ENCODE measurements at regions not wholly inside any gene's neighbourhood (a gene's known extent, or its start where the extent isn't known, plus 50 kb on each side); places are given as distances from the start of the nearest gene placed in this dataset.
"Not testable (repeated sequence)": the region's sequence is repeated elsewhere in the genome, so short reads cannot be mapped to it uniquely, and the experiment has no call there.

DNA sequence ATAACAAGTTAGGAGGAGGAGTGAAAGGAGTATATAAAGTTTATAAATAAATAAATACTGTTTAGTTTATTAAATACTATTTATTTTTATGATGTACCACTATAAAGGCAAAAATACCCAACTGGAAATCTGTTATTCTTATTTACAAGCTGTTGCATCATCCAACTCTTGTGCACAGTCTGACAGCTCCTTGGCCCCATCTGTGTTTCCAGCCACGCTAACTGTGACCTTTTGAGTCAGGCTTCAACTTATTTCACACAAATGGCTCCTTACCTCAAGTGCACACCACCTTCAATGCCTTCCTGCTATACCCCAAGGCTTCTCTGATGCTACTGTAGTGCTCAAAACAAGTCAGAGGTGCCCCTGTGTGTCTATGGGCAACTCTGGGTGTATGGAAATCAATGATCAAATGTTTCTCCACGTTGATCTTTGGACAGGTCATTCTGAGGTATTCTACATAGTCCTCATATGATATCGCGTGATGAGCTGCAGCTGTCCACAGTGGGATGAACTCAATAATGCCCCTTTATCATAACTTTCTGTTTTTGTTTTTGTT, 303.2 kb upstream of the GRAMD2B start:
- intact Hi-C loops (cut with micrococcal nuclease), result no loop called here
- Histone ChIP-seq H3K9me3 (ENCODE audit: control insufficient read depth in 2 of 3, low read length in 3 of 3) (no peaks in the 10 kb centered on the region), H3K27ac (ENCODE audit: low read depth, low read length) (no peak overlapping the region), H3K4me3 (ENCODE audit: low read length) (no peak overlapping the region), H3K27me3 (ENCODE audit: control insufficient read depth in 2 of 2, insufficient read depth in 2 of 2, low read length in 2 of 2) (no peaks in the 10 kb centered on the region), H3K4me1 (ENCODE audit: control insufficient read depth in 2 of 2, insufficient read depth in 2 of 2, low read length in 2 of 2) (no peaks in the 10 kb centered on the region), H3K36me3 (ENCODE audit: control insufficient read depth in 2 of 3, insufficient read depth in 3 of 3, low read length in 3 of 3) (no peaks in the 10 kb centered on the region)
- H3K36me3 Mint-ChIP-seq, result no peaks in the 10 kb centered on the region
- no peak for ATAC-seq
- ChIA-PET CTCF (no interaction called here), POLR2A (no interaction called here)
- peaks cover 0 to 12% (median 3%) of the 10 kb centered on the region in 11 donors for H3K9me3 Mint-ChIP-seq
- no peak overlapping the region for H3K4me3 Mint-ChIP-seq
- no peak for DNase-seq
- no peaks in the 10 kb centered on the region for H3K4me1 Mint-ChIP-seq
- H3K27me3 Mint-ChIP-seq, result no peaks in the 10 kb centered on the region
- H3K27ac Mint-ChIP-seq, result no peak overlapping the region

DNA sequence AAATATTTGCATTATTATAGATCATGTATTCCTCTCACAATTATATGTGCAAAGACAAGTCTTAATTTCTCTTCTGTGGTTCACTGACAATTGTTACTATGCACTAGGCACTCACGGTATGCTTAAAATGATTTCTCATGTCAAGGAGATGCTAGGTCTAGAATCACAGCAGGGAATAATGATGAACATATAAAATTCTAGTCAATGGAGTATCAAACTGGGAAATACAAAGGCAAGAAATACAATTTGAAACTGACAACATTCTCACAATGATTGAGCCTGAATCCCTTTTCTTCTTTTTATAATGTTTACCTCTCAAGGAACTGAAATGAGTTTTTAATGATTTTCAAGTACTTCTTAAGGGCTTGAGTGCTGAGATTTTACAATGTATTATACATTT, 302.3 kb upstream of the GRAMD2B start:
- Mint-ChIP-seq H3K9me3 (peaks cover 0 to 12% (median 2%) of the 10 kb centered on the region in 11 donors), H3K4me3 (no peak overlapping the region), H3K27me3 (no peaks in the 10 kb centered on the region), H3K4me1 (no peaks in the 10 kb centered on the region), H3K36me3 (no peaks in the 10 kb centered on the region), H3K27ac (no peak overlapping the region)
- H3K4me3 ChIP-seq (ENCODE audit: low read length), result no peak overlapping the region
- ATAC-seq, result no peak
- intact Hi-C loops (cut with micrococcal nuclease), result no loop called here
- H3K36me3 ChIP-seq (ENCODE audit: control insufficient read depth in 2 of 3, insufficient read depth in 3 of 3, low read length in 3 of 3), result no peaks in the 10 kb centered on the region
- DNase-seq, result no peak
- H3K27ac ChIP-seq (ENCODE audit: low read depth, low read length), result no peak overlapping the region
- ChIA-PET POLR2A (no interaction called here), CTCF (no interaction called here)
- H3K9me3 ChIP-seq (ENCODE audit: control insufficient read depth in 2 of 3, low read length in 3 of 3), result no peaks in the 10 kb centered on the region
- no peaks in the 10 kb centered on the region for H3K27me3 ChIP-seq (ENCODE audit: control insufficient read depth in 2 of 2, insufficient read depth in 2 of 2, low read length in 2 of 2)
- H3K4me1 ChIP-seq (ENCODE audit: control insufficient read depth in 2 of 2, insufficient read depth in 2 of 2, low read length in 2 of 2), result no peaks in the 10 kb centered on the region

DNA sequence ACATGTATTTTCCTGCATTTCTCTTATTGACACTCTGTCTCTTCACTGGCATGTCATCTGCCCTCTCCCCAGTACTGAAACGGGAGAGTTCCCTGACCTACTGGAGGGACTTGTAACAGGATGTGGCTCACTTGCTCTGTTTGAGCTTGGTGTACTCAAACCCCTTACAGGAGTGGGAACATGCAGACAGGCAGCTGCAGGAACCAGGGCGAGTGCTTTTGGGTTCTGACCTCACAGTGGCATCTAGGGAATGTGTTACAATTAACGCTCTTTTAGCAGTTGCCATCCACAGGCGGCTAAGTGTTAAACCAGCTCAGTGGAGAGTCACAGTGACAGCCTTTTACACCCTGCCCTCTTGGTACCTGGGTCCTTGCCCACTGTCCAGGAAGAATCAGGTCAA, 300.3 kb upstream of the GRAMD2B start:
- Mint-ChIP-seq H3K4me3 (no peak overlapping the region), H3K27ac (no peak overlapping the region), H3K27me3 (no peaks in the 10 kb centered on the region), H3K36me3 (no peaks in the 10 kb centered on the region), H3K9me3 (peaks cover 0 to 12% (median 2%) of the 10 kb centered on the region in 11 donors), H3K4me1 (no peaks in the 10 kb centered on the region)
- DNase-seq (no peak), ATAC-seq (no peak)
- Histone ChIP-seq H3K9me3 (ENCODE audit: control insufficient read depth in 2 of 3, low read length in 3 of 3) (no peaks in the 10 kb centered on the region), H3K4me1 (ENCODE audit: control insufficient read depth in 2 of 2, insufficient read depth in 2 of 2, low read length in 2 of 2) (no peaks in the 10 kb centered on the region), H3K27ac (ENCODE audit: low read depth, low read length) (no peak overlapping the region), H3K27me3 (ENCODE audit: control insufficient read depth in 2 of 2, insufficient read depth in 2 of 2, low read length in 2 of 2) (no peaks in the 10 kb centered on the region), H3K4me3 (ENCODE audit: low read length) (no peak overlapping the region), H3K36me3 (ENCODE audit: control insufficient read depth in 2 of 3, insufficient read depth in 3 of 3, low read length in 3 of 3) (no peaks in the 10 kb centered on the region)
- CTCF ChIA-PET, result no interaction called here
- POLR2A ChIA-PET, result no interaction called here
- intact Hi-C loops (cut with micrococcal nuclease), result no loop called here

DNA sequence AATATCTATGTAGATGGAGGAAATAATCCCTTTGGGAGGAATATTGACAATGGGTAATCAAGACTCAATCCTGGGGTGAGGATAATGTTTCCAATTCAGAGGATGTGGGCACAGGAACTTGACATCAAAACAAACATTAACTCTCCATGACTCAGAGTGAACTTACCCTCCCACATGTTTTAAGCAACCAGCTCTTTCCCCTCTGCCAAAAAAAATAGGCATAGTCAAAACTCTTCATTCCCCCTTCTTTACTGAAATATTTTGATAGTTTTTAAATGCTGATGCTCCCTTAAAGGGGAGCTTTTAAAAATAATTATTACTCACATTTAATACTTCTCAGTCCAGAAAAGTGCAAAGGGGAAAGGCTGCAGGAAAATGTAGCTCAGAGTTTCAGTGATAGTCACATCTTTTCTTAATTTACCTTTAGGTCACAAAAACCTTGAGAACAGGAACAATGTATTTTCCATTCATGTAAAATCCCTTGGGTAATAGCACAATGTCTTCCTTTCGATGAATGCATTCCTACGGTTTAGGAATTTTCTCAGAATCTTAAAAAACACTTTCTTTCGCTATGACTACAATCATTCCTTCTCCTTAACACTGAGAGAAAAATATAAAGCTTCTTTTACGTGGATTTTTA, 298.4 kb upstream of the GRAMD2B start:
- no peak overlapping the region for H3K27ac Mint-ChIP-seq
- no peaks in the 10 kb centered on the region for H3K4me1 Mint-ChIP-seq
- CTCF ChIA-PET, result no interaction called here
- intact Hi-C loops (cut with micrococcal nuclease), result no loop called here
- Histone ChIP-seq H3K9me3 (ENCODE audit: control insufficient read depth in 2 of 3, low read length in 3 of 3) (no peaks in the 10 kb centered on the region), H3K27me3 (ENCODE audit: control insufficient read depth in 2 of 2, insufficient read depth in 2 of 2, low read length in 2 of 2) (no peaks in the 10 kb centered on the region), H3K4me1 (ENCODE audit: control insufficient read depth in 2 of 2, insufficient read depth in 2 of 2, low read length in 2 of 2) (no peaks in the 10 kb centered on the region), H3K4me3 (ENCODE audit: low read length) (no peak overlapping the region), H3K36me3 (ENCODE audit: control insufficient read depth in 2 of 3, insufficient read depth in 3 of 3, low read length in 3 of 3) (no peaks in the 10 kb centered on the region), H3K27ac (ENCODE audit: low read depth, low read length) (no peak overlapping the region)
- ATAC-seq, result no peak
- H3K9me3 Mint-ChIP-seq, result peaks cover 0 to 14% (median 2%) of the 10 kb centered on the region in 11 donors
- H3K4me3 Mint-ChIP-seq, result no peak overlapping the region
- DNase-seq, result no peak
- no peaks in the 10 kb centered on the region for H3K27me3 Mint-ChIP-seq
- POLR2A ChIA-PET, result no interaction called here
- no peaks in the 10 kb centered on the region for H3K36me3 Mint-ChIP-seq

DNA sequence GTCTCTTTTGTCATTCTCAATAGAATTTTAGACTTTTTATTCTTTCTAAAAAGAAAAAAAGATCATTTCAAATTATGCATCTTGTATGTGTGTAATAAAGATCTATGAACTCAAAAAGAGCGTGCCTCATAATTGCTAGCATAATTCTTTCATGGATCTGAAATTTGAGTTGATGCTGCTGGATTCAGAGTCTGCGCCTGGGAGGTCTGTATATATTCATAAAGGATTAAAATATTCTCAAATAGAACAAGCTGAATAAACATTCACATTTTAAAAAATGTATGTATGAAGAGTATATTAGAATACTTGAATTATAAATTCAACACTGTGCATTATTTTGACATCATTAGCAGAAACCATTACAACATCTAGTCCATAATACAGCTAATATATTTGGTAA, 297.8 kb upstream of the GRAMD2B start:
- ChIA-PET CTCF (no interaction called here), POLR2A (no interaction called here)
- H3K36me3 Mint-ChIP-seq, result no peaks in the 10 kb centered on the region
- Histone ChIP-seq H3K27ac (ENCODE audit: low read depth, low read length) (no peak overlapping the region), H3K9me3 (ENCODE audit: control insufficient read depth in 2 of 3, low read length in 3 of 3) (no peaks in the 10 kb centered on the region), H3K36me3 (ENCODE audit: control insufficient read depth in 2 of 3, insufficient read depth in 3 of 3, low read length in 3 of 3) (no peaks in the 10 kb centered on the region), H3K4me3 (ENCODE audit: low read length) (no peak overlapping the region), H3K4me1 (ENCODE audit: control insufficient read depth in 2 of 2, insufficient read depth in 2 of 2, low read length in 2 of 2) (no peaks in the 10 kb centered on the region), H3K27me3 (ENCODE audit: control insufficient read depth in 2 of 2, insufficient read depth in 2 of 2, low read length in 2 of 2) (no peaks in the 10 kb centered on the region)
- no peaks in the 10 kb centered on the region for H3K4me1 Mint-ChIP-seq
- DNase-seq (no peak), ATAC-seq (no peak)
- no peak overlapping the region for H3K27ac Mint-ChIP-seq
- H3K4me3 Mint-ChIP-seq, result no peak overlapping the region
- intact Hi-C loops (cut with micrococcal nuclease), result no loop called here
- H3K27me3 Mint-ChIP-seq, result no peaks in the 10 kb centered on the region
- H3K9me3 Mint-ChIP-seq, result peaks cover 0 to 14% (median 2%) of the 10 kb centered on the region in 11 donors

DNA sequence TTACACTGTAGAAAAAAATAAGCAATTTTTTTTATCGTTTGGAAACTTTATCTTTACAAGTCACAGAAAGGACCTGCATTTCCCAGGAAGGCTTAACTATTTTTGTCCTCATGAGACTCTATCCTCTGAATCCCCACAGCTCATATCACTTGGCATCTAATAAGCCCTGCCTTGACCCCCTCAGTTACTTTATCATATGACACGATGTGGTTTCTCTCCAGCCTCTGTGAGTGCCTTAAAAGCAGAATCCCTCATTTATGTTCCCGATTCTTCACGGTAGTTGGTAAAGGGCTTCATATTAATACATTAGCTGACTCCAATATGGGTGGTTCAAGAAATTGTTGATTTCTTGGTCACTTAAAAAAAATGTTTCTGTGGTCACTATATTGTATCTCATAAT, 296.6 kb upstream of the GRAMD2B start:
- Mint-ChIP-seq H3K4me1 (no peaks in the 10 kb centered on the region), H3K9me3 (peaks cover 0 to 19% (median 2%) of the 10 kb centered on the region in 11 donors), H3K36me3 (no peaks in the 10 kb centered on the region), H3K27ac (no peak overlapping the region), H3K4me3 (no peak overlapping the region), H3K27me3 (no peaks in the 10 kb centered on the region)
- ATAC-seq, result no peak
- Histone ChIP-seq H3K27me3 (ENCODE audit: control insufficient read depth in 2 of 2, insufficient read depth in 2 of 2, low read length in 2 of 2) (no peaks in the 10 kb centered on the region), H3K4me1 (ENCODE audit: control insufficient read depth in 2 of 2, insufficient read depth in 2 of 2, low read length in 2 of 2) (no peaks in the 10 kb centered on the region), H3K9me3 (ENCODE audit: control insufficient read depth in 2 of 3, low read length in 3 of 3) (no peaks in the 10 kb centered on the region), H3K27ac (ENCODE audit: low read depth, low read length) (no peak overlapping the region), H3K4me3 (ENCODE audit: low read length) (no peak overlapping the region), H3K36me3 (ENCODE audit: control insufficient read depth in 2 of 3, insufficient read depth in 3 of 3, low read length in 3 of 3) (no peaks in the 10 kb centered on the region)
- POLR2A ChIA-PET, result no interaction called here
- no peak for DNase-seq
- CTCF ChIA-PET, result no interaction called here
- intact Hi-C loops (cut with micrococcal nuclease), result no loop called here

DNA sequence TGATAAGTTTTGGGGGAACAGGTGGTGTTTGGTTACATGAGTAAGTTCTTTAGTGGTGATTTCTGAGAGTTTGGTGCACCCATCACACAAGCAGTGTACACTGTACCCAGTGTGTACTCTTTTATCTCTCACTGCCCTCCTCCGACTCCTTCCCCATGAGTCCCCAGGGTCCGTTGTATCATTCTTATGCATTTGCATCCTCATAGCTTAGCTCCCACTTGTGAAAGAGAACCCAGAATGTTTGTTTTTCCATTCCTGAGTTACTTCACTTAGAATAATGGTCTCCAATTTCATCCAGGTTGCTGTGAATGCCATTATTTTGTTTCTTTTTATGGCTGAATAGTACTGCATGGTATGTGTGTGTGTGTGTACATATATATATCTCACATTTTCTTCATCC, 295.8 kb upstream of the GRAMD2B start:
- H3K4me1 Mint-ChIP-seq; H3K27me3 ChIP-seq (ENCODE audit: control insufficient read depth in 2 of 2, insufficient read depth in 2 of 2, low read length in 2 of 2); CTCF ChIA-PET; intact Hi-C loops (cut with micrococcal nuclease); H3K9me3 ChIP-seq (ENCODE audit: control insufficient read depth in 2 of 3, low read length in 3 of 3); H3K27me3 Mint-ChIP-seq; H3K4me3 Mint-ChIP-seq; DNase-seq; H3K36me3 ChIP-seq (ENCODE audit: control insufficient read depth in 2 of 3, insufficient read depth in 3 of 3, low read length in 3 of 3); H3K27ac ChIP-seq (ENCODE audit: low read depth, low read length); H3K4me1 ChIP-seq (ENCODE audit: control insufficient read depth in 2 of 2, insufficient read depth in 2 of 2, low read length in 2 of 2); H3K27ac Mint-ChIP-seq; POLR2A ChIA-PET; H3K36me3 Mint-ChIP-seq; H3K4me3 ChIP-seq (ENCODE audit: low read length); ATAC-seq: not testable (repeated sequence)
- H3K9me3 Mint-ChIP-seq, result peaks cover 0 to 19% (median 5%) of the 10 kb centered on the region in 11 donors

Data from naive thymus-derived CD4-positive, alpha-beta T cell (primary cell).